ENCODE measurements at regions not wholly inside any gene's neighbourhood (a gene's known extent, or its start where the extent isn't known, plus 50 kb on each side); places are given as distances from the start of the nearest gene placed in this dataset.

DNA sequence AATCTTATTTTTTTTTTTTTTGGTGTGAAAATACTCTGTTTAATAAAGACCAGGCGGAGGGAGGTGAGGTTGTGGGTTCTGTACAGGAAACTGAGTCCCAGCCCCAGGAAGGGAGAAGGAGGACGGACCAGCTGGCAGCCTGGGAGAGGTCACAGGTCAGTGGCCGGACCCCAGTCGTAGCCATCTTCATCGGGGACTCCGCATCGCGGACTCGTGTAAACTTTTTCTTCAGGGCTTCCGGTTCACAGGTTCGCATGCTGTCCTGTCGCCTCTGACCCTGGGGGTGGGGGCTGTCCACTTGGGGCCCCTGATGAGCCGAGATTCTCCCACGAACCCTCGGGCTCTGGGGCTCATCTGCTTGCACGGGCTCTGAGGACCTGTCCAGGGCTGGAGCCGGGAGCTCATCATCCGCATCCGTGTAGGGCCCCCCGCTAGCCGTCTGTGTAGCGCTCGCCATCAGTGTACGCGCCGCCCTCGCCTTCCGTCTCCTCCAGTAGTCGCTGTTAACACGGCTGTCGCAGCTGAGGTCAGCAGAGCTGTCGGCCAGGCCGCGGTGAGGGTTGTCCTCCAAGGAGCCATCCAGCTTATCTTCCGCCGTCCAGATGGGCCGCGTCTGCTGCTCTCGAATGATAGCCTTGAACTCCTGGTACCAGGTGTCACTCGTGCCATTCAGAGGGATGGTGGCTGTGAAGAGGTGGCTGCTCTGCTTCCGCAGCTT is 975.7 kb upstream of the PRMT6 start:
- H2AFZ ChIP-seq (ENCODE audit: insufficient read depth, low read depth, low read length, poor library complexity, severe bottlenecking): no peak overlapping the region
- no peak overlapping the region for H3K4me3 ChIP-seq (ENCODE audit: control extremely low read depth in 1 of 5, extremely low read depth in 1 of 5, insufficient read depth in 1 of 5, low read depth in 2 of 5, low read length in 4 of 5)
- ATAC-seq (ENCODE audit: low read depth): no peak
- no peak overlapping the region for H3K9ac ChIP-seq (ENCODE audit: low read length)
- H3K4me2 ChIP-seq (replicated peaks; ENCODE audit: low read depth, low read length, poor library complexity, severe bottlenecking): peak overlapping the region; percentile 10
- H3K27me3 ChIP-seq (replicated peaks in 1 of 4; ENCODE audit: control extremely low read depth in 1 of 4, control insufficient read depth in 3 of 4, insufficient read depth in 4 of 4, low read length in 3 of 4): peaks cover 0 to 8% (median 2%) of the 10 kb centered on the region in 4 experiments
- H3K27ac ChIP-seq (ENCODE audit: low read length in 2 of 2): no peak overlapping the region
- ChIA-PET POLR2A (no interaction called here), CTCF (no interaction called here)
- Mint-ChIP-seq H3K9me3 (ENCODE audit: insufficient read depth) (no peaks in the 10 kb centered on the region), H3K4me3 (peak overlapping the region; percentile 37), H3K4me1 (no peaks in the 10 kb centered on the region), H3K27ac (no peak overlapping the region), H3K27me3 (peaks cover 17% of the 10 kb centered on the region)
- H3K36me3 ChIP-seq (replicated peaks in 1 of 2; ENCODE audit: control extremely low read depth in 1 of 2, control insufficient read depth in 1 of 2, extremely low read depth in 1 of 2, insufficient read depth in 2 of 2, low read length in 1 of 2): no peaks in the 10 kb centered on the region
- 40% methylated on average over 40 of the region's 41 CpGs for WGBS (ENCODE audit: insufficient coverage)
- TF ChIP-seq, protein P1, sequence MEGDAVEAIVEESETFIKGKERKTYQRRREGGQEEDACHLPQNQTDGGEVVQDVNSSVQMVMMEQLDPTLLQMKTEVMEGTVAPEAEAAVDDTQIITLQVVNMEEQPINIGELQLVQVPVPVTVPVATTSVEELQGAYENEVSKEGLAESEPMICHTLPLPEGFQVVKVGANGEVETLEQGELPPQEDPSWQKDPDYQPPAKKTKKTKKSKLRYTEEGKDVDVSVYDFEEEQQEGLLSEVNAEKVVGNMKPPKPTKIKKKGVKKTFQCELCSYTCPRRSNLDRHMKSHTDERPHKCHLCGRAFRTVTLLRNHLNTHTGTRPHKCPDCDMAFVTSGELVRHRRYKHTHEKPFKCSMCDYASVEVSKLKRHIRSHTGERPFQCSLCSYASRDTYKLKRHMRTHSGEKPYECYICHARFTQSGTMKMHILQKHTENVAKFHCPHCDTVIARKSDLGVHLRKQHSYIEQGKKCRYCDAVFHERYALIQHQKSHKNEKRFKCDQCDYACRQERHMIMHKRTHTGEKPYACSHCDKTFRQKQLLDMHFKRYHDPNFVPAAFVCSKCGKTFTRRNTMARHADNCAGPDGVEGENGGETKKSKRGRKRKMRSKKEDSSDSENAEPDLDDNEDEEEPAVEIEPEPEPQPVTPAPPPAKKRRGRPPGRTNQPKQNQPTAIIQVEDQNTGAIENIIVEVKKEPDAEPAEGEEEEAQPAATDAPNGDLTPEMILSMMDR (IDR thresholded peaks at IDR 0.05): no peak
- TF ChIP-seq EZH2 (IDR thresholded peaks at IDR 0.05; ENCODE audit: borderline replicate concordance, insufficient read depth, low read depth, low read length, poor library complexity, severe bottlenecking): no peak
- DNase-seq: no peak
- H4K20me1 ChIP-seq (ENCODE audit: control insufficient read depth, insufficient read depth, low read length, poor library complexity, severe bottlenecking): no peaks in the 10 kb centered on the region
- H3K9me3 ChIP-seq (ENCODE audit: control extremely low read depth in 1 of 3, control insufficient read depth in 2 of 3, insufficient read depth in 1 of 3, low read length in 2 of 3): peaks cover 0 to 9% (median 0%) of the 10 kb centered on the region in 3 donors
- intact Hi-C loops (cut with micrococcal nuclease): no loop called here
- H3K4me1 ChIP-seq (ENCODE audit: control insufficient read depth in 2 of 2, insufficient read depth in 2 of 2, low read length in 2 of 2): no peaks in the 10 kb centered on the region
- no peaks in the 10 kb centered on the region for H3K79me2 ChIP-seq (ENCODE audit: control insufficient read depth, insufficient read depth, low read length)

DNA sequence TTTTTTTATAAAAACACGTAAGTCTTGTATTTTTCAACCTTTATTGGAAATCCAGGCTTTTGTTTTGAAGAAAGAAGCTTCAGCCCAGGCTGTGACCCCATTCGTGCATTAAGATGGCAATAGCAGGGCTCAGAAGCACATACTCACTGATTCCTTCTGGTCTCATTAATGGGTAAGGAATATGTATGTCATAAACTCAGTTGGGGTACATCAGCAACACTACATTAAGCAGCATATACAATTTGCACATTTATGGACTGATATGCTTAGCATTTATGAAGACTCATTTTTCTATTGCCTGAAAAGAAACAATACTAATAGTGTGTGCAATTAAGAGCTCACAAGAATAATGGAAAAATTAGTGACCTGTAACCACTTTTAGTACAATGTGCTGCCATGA is 945.4 kb upstream of the PRMT6 start:
- Mint-ChIP-seq H3K4me1 (no peaks in the 10 kb centered on the region), H3K27ac (no peak overlapping the region), H3K4me3 (no peak overlapping the region), H3K9me3 (ENCODE audit: insufficient read depth) (no peaks in the 10 kb centered on the region), H3K27me3 (no peaks in the 10 kb centered on the region)
- Histone ChIP-seq H3K27ac (ENCODE audit: low read length in 2 of 2) (no peak overlapping the region), H3K9me3 (ENCODE audit: control extremely low read depth in 1 of 3, control insufficient read depth in 2 of 3, insufficient read depth in 1 of 3, low read length in 2 of 3) (peaks cover 0 to 6% (median 0%) of the 10 kb centered on the region in 3 donors), H3K36me3 (replicated peaks in 1 of 2; ENCODE audit: control extremely low read depth in 1 of 2, control insufficient read depth in 1 of 2, extremely low read depth in 1 of 2, insufficient read depth in 2 of 2, low read length in 1 of 2) (no peaks in the 10 kb centered on the region), H3K4me2 (replicated peaks; ENCODE audit: low read depth, low read length, poor library complexity, severe bottlenecking) (no peak overlapping the region), H3K9ac (ENCODE audit: low read length) (no peak overlapping the region), H3K79me2 (ENCODE audit: control insufficient read depth, insufficient read depth, low read length) (no peaks in the 10 kb centered on the region), H3K27me3 (replicated peaks in 1 of 4; ENCODE audit: control extremely low read depth in 1 of 4, control insufficient read depth in 3 of 4, insufficient read depth in 4 of 4, low read length in 3 of 4) (no peaks in the 10 kb centered on the region), H2AFZ (ENCODE audit: insufficient read depth, low read depth, low read length, poor library complexity, severe bottlenecking) (no peak overlapping the region), H3K4me3 (ENCODE audit: control extremely low read depth in 1 of 5, extremely low read depth in 1 of 5, insufficient read depth in 1 of 5, low read depth in 2 of 5, low read length in 4 of 5) (no peak overlapping the region), H4K20me1 (ENCODE audit: control insufficient read depth, insufficient read depth, low read length, poor library complexity, severe bottlenecking) (no peaks in the 10 kb centered on the region), H3K4me1 (ENCODE audit: control insufficient read depth in 2 of 2, insufficient read depth in 2 of 2, low read length in 2 of 2) (no peaks in the 10 kb centered on the region)
- TF ChIP-seq, protein P1 (IDR thresholded peaks at IDR 0.05): no peak
- TF ChIP-seq EZH2 (IDR thresholded peaks at IDR 0.05; ENCODE audit: borderline replicate concordance, insufficient read depth, low read depth, low read length, poor library complexity, severe bottlenecking): no peak
- no CpG with 5 or more reads among the region's 2 CpGs for WGBS (ENCODE audit: insufficient coverage)
- CTCF ChIA-PET: no interaction called here
- ATAC-seq (ENCODE audit: low read depth): no peak
- no peak for DNase-seq
- POLR2A ChIA-PET: no interaction called here
- intact Hi-C loops (cut with micrococcal nuclease): no loop called here
